Ishikawa (cell line): ENCODE measurements at regions not wholly inside any gene's neighbourhood (a gene's known extent, or its start where the extent isn't known, plus 50 kb on each side); places are given as distances from the start of the nearest gene placed in this dataset.

Experiments
- FOXM1 ChIP-seq: IDR thresholded peaks from 2 replicates; pipeline ENCODE4 v1.6.1; 2012; ENCODE audit warnings: low read depth, borderline replicate concordance
- TCF12 ChIP-seq: IDR thresholded peaks from 2 replicates; pipeline ENCODE4 v1.6.1; 2012; ENCODE audit warnings: low read depth

GRCh38 chr5:12322042-12322441, 417.8 kb upstream of the CTNND2 start:
- TF ChIP-seq TCF12, result no peak
- no peak for TF ChIP-seq FOXM1
